SK-N-MC (cell line): ENCODE measurements at regions not wholly inside any gene's neighbourhood (a gene's known extent, or its start where the extent isn't known, plus 50 kb on each side); places are given as distances from the start of the nearest gene placed in this dataset.
"Not testable (repeated sequence)": the region's sequence is repeated elsewhere in the genome, so short reads cannot be mapped to it uniquely, and the experiment has no call there.

Source experiments
- DNase-seq: peaks from one replicate; pipeline ENCODE4 v3.0.0-alpha.2; 2011; ENCODE audit warnings: low read depth, low spot score
- H3K27ac ChIP-seq: fragments of 200-600 bp; sonication (generic); 2 replicates; pipeline ENCODE4 v1.5.1; 2016; ENCODE audit warnings: mixed run types
- H3K36me3 ChIP-seq: fragments of 200-600 bp; sonication (generic); 2 replicates; pipeline ENCODE4 v1.6.1; 2017; ENCODE audit warnings: antibody characterized with exemption, low read length, mixed read lengths; ENCODE audit not compliant: insufficient read depth
- H3K4me3 ChIP-seq: fragments of 200-600 bp; sonication (generic); 2 replicates; pipeline ENCODE4 v1.5.1; 2016
- H3K9ac ChIP-seq: fragments of 200-600 bp; sonication (generic); 2 replicates; pipeline ENCODE4 v1.8.0; 2017; ENCODE audit warnings: mixed run types, mixed read lengths; ENCODE audit not compliant: insufficient read length
- H3K9me3 ChIP-seq: fragments of 200-600 bp; sonication (generic); 2 replicates; pipeline ENCODE4 v1.6.1; 2017; ENCODE audit warnings: low read depth, mild to moderate bottlenecking, antibody characterized with exemption, low read length, moderate library complexity, mixed read lengths
- EZH2 ChIP-seq: fragments of 200-600 bp; sonication (generic); IDR thresholded peaks from one replicate; pipeline ENCODE4 v1.6.1; 2017; ENCODE audit warnings: antibody characterized with exemption
- FOXP2 ChIP-seq: optimal IDR thresholded peaks from 2 replicates; pipeline ENCODE3; 2011; ENCODE audit warnings: mild to moderate bottlenecking, moderate library complexity; ENCODE audit not compliant: insufficient read depth; ENCODE audit errors: extremely low read length, control extremely low read depth
- POLR2AphosphoS5 ChIP-seq: IDR thresholded peaks from 2 replicates; pipeline ENCODE4 v1.6.1; 2012; ENCODE audit warnings: mild to moderate bottlenecking, low read depth, low read length, borderline replicate concordance

GRCh38 chr13:21237081-21237480, 60.6 kb downstream of the MRPL57 start:
- no peaks in the 10 kb centered on the region for H3K9me3 ChIP-seq
- DNase-seq, result no peak
- H3K27ac ChIP-seq, result no peak overlapping the region
- no peak overlapping the region for H3K4me3 ChIP-seq
- TF ChIP-seq EZH2 (no peak), FOXP2 (no peak), POLR2AphosphoS5 (no peak)
- H3K36me3 ChIP-seq, result no peaks in the 10 kb centered on the region
- no peak overlapping the region for H3K9ac ChIP-seq

- Histone ChIP-seq H3K27ac (no peak overlapping the region), H3K36me3 (no peaks in the 10 kb centered on the region), H3K9ac (no peak overlapping the region), H3K4me3 (no peak overlapping the region), H3K9me3 (no peaks in the 10 kb centered on the region)
- DNase-seq, result no peak
- TF ChIP-seq POLR2AphosphoS5 (no peak), EZH2 (no peak), FOXP2 (no peak)
Measured at GRCh38 chr13:21238267-21238666, 61.8 kb downstream of the MRPL57 start.

DNA sequence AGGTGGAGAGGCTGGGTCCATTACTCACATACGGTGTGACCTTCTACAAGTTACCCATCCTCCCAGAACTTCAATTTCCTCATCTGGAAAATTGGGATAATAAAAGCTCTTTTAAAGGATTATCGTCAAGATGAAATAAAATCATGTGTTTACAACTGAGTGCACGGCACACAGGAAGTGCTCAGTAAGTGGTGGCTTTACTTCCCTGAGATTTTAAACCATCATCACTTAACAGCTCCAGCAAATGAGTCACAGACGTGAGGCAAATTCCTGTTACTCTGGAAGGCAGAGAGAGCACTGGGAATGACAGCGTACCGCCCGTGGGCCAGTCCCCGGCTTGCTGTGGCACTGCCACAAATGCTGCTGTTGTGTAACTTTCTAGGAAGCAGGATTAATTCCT, 64.1 kb downstream of the MRPL57 start:
- H3K36me3 ChIP-seq, result no peaks in the 10 kb centered on the region
- peak overlapping the region; percentile 67 for H3K4me3 ChIP-seq
- H3K9me3 ChIP-seq, result no peaks in the 10 kb centered on the region
- no peak for TF ChIP-seq EZH2
- peak; percentile 67; the same call in 1 of the 2 replicates for TF ChIP-seq POLR2AphosphoS5
- no peak overlapping the region for H3K27ac ChIP-seq
- peak; percentile 88 for DNase-seq
- H3K9ac ChIP-seq, result no peak overlapping the region

GRCh38 chr13:21242236-21242635, 65.8 kb downstream of the MRPL57 start:
- no peak for DNase-seq
- H3K27ac ChIP-seq, result no peak overlapping the region
- H3K9ac ChIP-seq, result no peak overlapping the region
- H3K9me3 ChIP-seq, result no peaks in the 10 kb centered on the region
- no peak for TF ChIP-seq EZH2
- TF ChIP-seq FOXP2, result no peak
- no peak for TF ChIP-seq POLR2AphosphoS5
- no peaks in the 10 kb centered on the region for H3K36me3 ChIP-seq
- no peak overlapping the region for H3K4me3 ChIP-seq

- TF ChIP-seq EZH2 (no peak), POLR2AphosphoS5 (no peak), FOXP2 (no peak)
- DNase-seq, result no peak
- H3K27ac ChIP-seq, result no peak overlapping the region
Measured at GRCh38 chr13:21243045-21243897, 66.8 kb downstream of the MRPL57 start.

DNA sequence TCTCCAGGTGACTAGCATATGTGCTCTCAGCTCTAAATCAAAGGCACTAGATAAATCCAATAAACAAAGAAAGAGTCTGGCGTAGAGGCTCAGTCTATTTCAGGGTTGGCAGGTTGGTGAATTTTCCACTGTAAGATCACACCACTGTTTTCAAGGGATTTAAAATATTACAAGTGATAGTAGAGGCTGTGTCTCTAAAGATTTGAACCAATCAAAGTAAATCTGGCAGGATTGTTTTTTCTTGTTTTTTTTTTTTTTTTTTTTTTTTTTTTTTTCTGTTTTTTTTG, 67.4 kb downstream of the MRPL57 start:
- not testable (repeated sequence) for H3K9me3 ChIP-seq, H3K9ac ChIP-seq, H3K4me3 ChIP-seq, DNase-seq, H3K36me3 ChIP-seq, H3K27ac ChIP-seq

More at GRCh38 chr13:21243045-21243897, 66.8 kb downstream of the MRPL57 start:
- Histone ChIP-seq H3K36me3 (no peaks in the 10 kb centered on the region), H3K9me3 (no peaks in the 10 kb centered on the region), H3K9ac (no peak overlapping the region), H3K4me3 (no peak overlapping the region)

GRCh38 chr13:21246761-21247452, 70.4 kb downstream of the MRPL57 start:
- Histone ChIP-seq H3K27ac (no peak overlapping the region), H3K9me3 (no peaks in the 10 kb centered on the region), H3K9ac (no peak overlapping the region), H3K36me3 (no peaks in the 10 kb centered on the region), H3K4me3 (no peak overlapping the region)
- no peak for DNase-seq
- TF ChIP-seq POLR2AphosphoS5, result no peak
- no peak for TF ChIP-seq FOXP2
- no peak for TF ChIP-seq EZH2

DNA sequence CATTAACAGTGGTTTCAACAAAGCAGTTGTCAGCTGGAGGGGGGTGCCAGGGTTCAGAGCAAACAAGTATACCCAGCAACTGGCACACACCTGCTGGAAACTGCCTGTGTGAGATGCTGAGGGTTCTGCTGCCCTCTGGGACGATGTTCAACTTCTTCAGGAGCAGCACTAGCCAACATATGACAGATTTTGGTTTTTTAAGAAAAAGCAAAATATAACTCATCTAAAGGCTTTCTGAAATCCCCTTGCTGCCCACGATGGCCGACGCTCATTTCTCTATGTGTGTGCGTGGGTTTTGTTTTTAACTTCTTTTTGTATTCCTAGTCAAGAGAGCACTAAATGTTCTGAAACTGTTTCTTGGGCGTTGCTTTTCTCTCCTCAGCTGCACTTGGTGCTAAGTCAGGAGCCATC, 79.9 kb downstream of the MRPL57 start:
- Histone ChIP-seq H3K36me3 (no peaks in the 10 kb centered on the region), H3K4me3 (no peak overlapping the region), H3K9me3 (no peaks in the 10 kb centered on the region), H3K27ac (no peak overlapping the region), H3K9ac (no peak overlapping the region)
- TF ChIP-seq POLR2AphosphoS5, result no peak
- no peak for TF ChIP-seq FOXP2
- no peak for TF ChIP-seq EZH2
- no peak for DNase-seq
